CD4-positive, alpha-beta T cell (primary cell): ENCODE measurements at regions not wholly inside any gene's neighbourhood (a gene's known extent, or its start where the extent isn't known, plus 50 kb on each side); places are given as distances from the start of the nearest gene placed in this dataset.

Experiments
- ATAC-seq: fragments of 200-7000 bp; cut with Tn5 transposase; one replicate; pipeline ENCODE4 v1.10.0; 2022; ENCODE audit warnings: mild to moderate bottlenecking; ENCODE audit not compliant: poor library complexity
- CTCF ChIA-PET: fragments of 350-600 bp; sonication (Branson Sonifier 250); formaldehyde crosslinking; loops from one replicate; lab custom pipeline; 2021; ENCODE audit warnings: antibody characterized with exemption, inconsistent platforms; lab: Charles Lee
- POLR2A ChIA-PET: fragments of 350-600 bp; sonication (Branson Sonifier 250); formaldehyde crosslinking; loops from one replicate; lab custom pipeline; 2021; ENCODE audit warnings: antibody characterized with exemption, inconsistent platforms; lab: Charles Lee
- DNase-seq, 14 experiments: peaks; one replicate each; pipeline ENCODE4 v3.0.0-alpha.2; 2013 to 2020; ENCODE audit warnings: mixed read lengths in 2 of 14
- H3K27ac ChIP-seq, 2 donors: one replicate each; pipeline versions ENCODE4 v1.5.1 to v1.7.0; 2013; ENCODE audit warnings: low read length in 2 of 2, low read depth in 1 of 2, mild to moderate bottlenecking in 1 of 2
- H3K27me3 ChIP-seq, 2 experiments: 1 replicate in 1 of 2; 2 replicates in 1 of 2; pipeline versions ENCODE4 v1.6.1 to v1.7.0; 2013; ENCODE audit warnings: low read length in 2 of 2, control low read depth in 1 of 2, mild to moderate bottlenecking in 1 of 2, moderate library complexity in 1 of 2; ENCODE audit not compliant: insufficient read depth in 2 of 2, control insufficient read depth in 1 of 2
- H3K36me3 ChIP-seq: one replicate; pipeline ENCODE4 v1.6.1; 2013; ENCODE audit warnings: low read length, control low read depth; ENCODE audit not compliant: insufficient read depth
- H3K4me1 ChIP-seq: one replicate; pipeline ENCODE4 v1.6.1; 2013; ENCODE audit warnings: low read length, control low read depth; ENCODE audit not compliant: insufficient read depth
- H3K4me3 ChIP-seq: one replicate; pipeline ENCODE4 v1.5.1; 2013; ENCODE audit warnings: mild to moderate bottlenecking, low read length, moderate library complexity
- H3K9me3 ChIP-seq, 2 experiments: 1 replicate in 1 of 2; 2 replicates in 1 of 2; pipeline versions ENCODE4 v1.6.1 to v1.7.0; 2013; ENCODE audit warnings: low read length in 2 of 2, mild to moderate bottlenecking in 2 of 2, control low read depth in 1 of 2, moderate library complexity in 1 of 2; ENCODE audit not compliant: control insufficient read depth in 1 of 2, insufficient read depth in 1 of 2
- H3K27ac Mint-ChIP-seq: one replicate; pipeline ENCODE4 v1.8.0; 2020; ENCODE audit warnings: mixed read lengths
- H3K27me3 Mint-ChIP-seq: one replicate; pipeline ENCODE4 v1.8.0; 2021; ENCODE audit warnings: mixed read lengths
- H3K36me3 Mint-ChIP-seq: one replicate; pipeline ENCODE4 v1.8.0; 2021; ENCODE audit warnings: low read depth, mixed read lengths
- H3K4me1 Mint-ChIP-seq: one replicate; pipeline ENCODE4 v1.8.0; 2021; ENCODE audit warnings: low read depth, mixed read lengths
- H3K4me3 Mint-ChIP-seq: one replicate; pipeline ENCODE4 v1.8.0; 2020; ENCODE audit warnings: mild to moderate bottlenecking, mixed read lengths
- H3K9me3 Mint-ChIP-seq: one replicate; pipeline ENCODE4 v1.8.0; 2020; ENCODE audit warnings: mixed read lengths
- CTCF ChIP-seq: fragments of 200-600 bp; IDR thresholded peaks from one replicate; pipeline ENCODE4 v1.8.0; 2022; ENCODE audit warnings: antibody characterized with exemption, mild to moderate bottlenecking
- intact Hi-C, 2 experiments: fragments of 100-400 bp; cut with DNase I in 1 of 2; cut with micrococcal nuclease in 1 of 2; formaldehyde crosslinking; loops; one replicate each; pipeline versions ENCODE4 v1.15.1 to v1.9.0; 2023 to 2025; cut with DNase I, micrococcal nuclease

GRCh38 chr5:173557123-173557903 lies 59.1 kb downstream of the BOD1 start:
- TF ChIP-seq CTCF, result no peak
- Mint-ChIP-seq H3K4me3 (no peak overlapping the region), H3K27ac (no peak overlapping the region), H3K27me3 (peaks cover 23% of the 10 kb centered on the region), H3K9me3 (peaks cover 2% of the 10 kb centered on the region), H3K36me3 (no peaks in the 10 kb centered on the region), H3K4me1 (no peaks in the 10 kb centered on the region)
- POLR2A ChIA-PET, result no interaction called here
- intact Hi-C loops, result no loop called here
- Histone ChIP-seq H3K27me3 (peaks cover 2 to 5% of the 10 kb centered on the region in 2 experiments), H3K4me3 (no peak overlapping the region), H3K27ac (no peak overlapping the region), H3K36me3 (no peaks in the 10 kb centered on the region), H3K9me3 (peaks cover 3 to 4% of the 10 kb centered on the region in 2 experiments), H3K4me1 (no peaks in the 10 kb centered on the region)
- DNase-seq (no peak), ATAC-seq (no peak)
- CTCF ChIA-PET, result no interaction called here

GRCh38 chr5:173556142-173557028 lies 60.1 kb downstream of the BOD1 start:
- no peak for DNase-seq
- Mint-ChIP-seq H3K4me1 (no peaks in the 10 kb centered on the region), H3K4me3 (no peak overlapping the region), H3K9me3 (no peaks in the 10 kb centered on the region), H3K27me3 (peaks cover 17% of the 10 kb centered on the region), H3K36me3 (no peaks in the 10 kb centered on the region), H3K27ac (no peak overlapping the region)
- ATAC-seq, result no peak
- Histone ChIP-seq H3K4me3 (no peak overlapping the region), H3K36me3 (no peaks in the 10 kb centered on the region), H3K27me3 (peaks cover 2 to 5% of the 10 kb centered on the region in 2 experiments), H3K4me1 (no peaks in the 10 kb centered on the region), H3K27ac (no peak overlapping the region), H3K9me3 (peaks cover 3 to 4% of the 10 kb centered on the region in 2 experiments)
- TF ChIP-seq CTCF, result no peak
- intact Hi-C loops, result no loop called here
- CTCF ChIA-PET, result no interaction called here
- POLR2A ChIA-PET, result no interaction called here

GRCh38 chr5:173554989-173555705 lies 61.3 kb downstream of the BOD1 start:
- intact Hi-C loops, result no loop called here
- CTCF ChIA-PET, result no interaction called here
- Histone ChIP-seq H3K27me3 (peaks cover 2 to 5% of the 10 kb centered on the region in 2 experiments), H3K36me3 (no peaks in the 10 kb centered on the region), H3K27ac (no peak overlapping the region), H3K9me3 (peaks cover 0 to 4% of the 10 kb centered on the region in 2 experiments), H3K4me3 (no peak overlapping the region), H3K4me1 (no peaks in the 10 kb centered on the region)
- H3K36me3 Mint-ChIP-seq, result no peaks in the 10 kb centered on the region
- no peak overlapping the region for H3K4me3 Mint-ChIP-seq
- ATAC-seq, result no peak
- H3K9me3 Mint-ChIP-seq, result no peaks in the 10 kb centered on the region
- POLR2A ChIA-PET, result no interaction called here
- no peaks in the 10 kb centered on the region for H3K4me1 Mint-ChIP-seq
- H3K27ac Mint-ChIP-seq, result no peak overlapping the region
- DNase-seq, result no peak
- peaks cover 14% of the 10 kb centered on the region for H3K27me3 Mint-ChIP-seq
- TF ChIP-seq CTCF, result no peak
